ENCODE measurements at regions not wholly inside any gene's neighbourhood (a gene's known extent, or its start where the extent isn't known, plus 50 kb on each side); places are given as distances from the start of the nearest gene placed in this dataset.

- TF ChIP-seq POLR2AphosphoS5 (IDR thresholded peaks at IDR 0.05) (no peak), CTCF (IDR thresholded peaks at IDR 0.05) (no peak), POLR2A (IDR thresholded peaks at IDR 0.05) (no peak)
Observed at GRCh38 chr7:41487229-41487940, 215.5 kb downstream of the INHBA start.

All from suprapubic skin (tissue), 4 donors.